ENCODE measurements at regions not wholly inside any gene's neighbourhood (a gene's known extent, or its start where the extent isn't known, plus 50 kb on each side); places are given as distances from the start of the nearest gene placed in this dataset.

GRCh38 chr9:26462213-26462612, 430.4 kb downstream of the CAAP1 start:
- TF ChIP-seq, protein P1, sequence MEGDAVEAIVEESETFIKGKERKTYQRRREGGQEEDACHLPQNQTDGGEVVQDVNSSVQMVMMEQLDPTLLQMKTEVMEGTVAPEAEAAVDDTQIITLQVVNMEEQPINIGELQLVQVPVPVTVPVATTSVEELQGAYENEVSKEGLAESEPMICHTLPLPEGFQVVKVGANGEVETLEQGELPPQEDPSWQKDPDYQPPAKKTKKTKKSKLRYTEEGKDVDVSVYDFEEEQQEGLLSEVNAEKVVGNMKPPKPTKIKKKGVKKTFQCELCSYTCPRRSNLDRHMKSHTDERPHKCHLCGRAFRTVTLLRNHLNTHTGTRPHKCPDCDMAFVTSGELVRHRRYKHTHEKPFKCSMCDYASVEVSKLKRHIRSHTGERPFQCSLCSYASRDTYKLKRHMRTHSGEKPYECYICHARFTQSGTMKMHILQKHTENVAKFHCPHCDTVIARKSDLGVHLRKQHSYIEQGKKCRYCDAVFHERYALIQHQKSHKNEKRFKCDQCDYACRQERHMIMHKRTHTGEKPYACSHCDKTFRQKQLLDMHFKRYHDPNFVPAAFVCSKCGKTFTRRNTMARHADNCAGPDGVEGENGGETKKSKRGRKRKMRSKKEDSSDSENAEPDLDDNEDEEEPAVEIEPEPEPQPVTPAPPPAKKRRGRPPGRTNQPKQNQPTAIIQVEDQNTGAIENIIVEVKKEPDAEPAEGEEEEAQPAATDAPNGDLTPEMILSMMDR (conservative IDR thresholded peaks at IDR 0.05; ENCODE audit: low read length) = no peak
- TF ChIP-seq EZH2phosphoT487 (IDR thresholded peaks at IDR 0.05; ENCODE audit: borderline replicate concordance, low read depth, low read length) = no peak

All from OCI-LY7 (cell line).